ENCODE measurements at regions not wholly inside any gene's neighbourhood (a gene's known extent, or its start where the extent isn't known, plus 50 kb on each side); places are given as distances from the start of the nearest gene placed in this dataset.

- DNase-seq, result no peak
Observed at GRCh38 chr18:78001811-78002210, 752.2 kb downstream of the GALR1 start.

DNA sequence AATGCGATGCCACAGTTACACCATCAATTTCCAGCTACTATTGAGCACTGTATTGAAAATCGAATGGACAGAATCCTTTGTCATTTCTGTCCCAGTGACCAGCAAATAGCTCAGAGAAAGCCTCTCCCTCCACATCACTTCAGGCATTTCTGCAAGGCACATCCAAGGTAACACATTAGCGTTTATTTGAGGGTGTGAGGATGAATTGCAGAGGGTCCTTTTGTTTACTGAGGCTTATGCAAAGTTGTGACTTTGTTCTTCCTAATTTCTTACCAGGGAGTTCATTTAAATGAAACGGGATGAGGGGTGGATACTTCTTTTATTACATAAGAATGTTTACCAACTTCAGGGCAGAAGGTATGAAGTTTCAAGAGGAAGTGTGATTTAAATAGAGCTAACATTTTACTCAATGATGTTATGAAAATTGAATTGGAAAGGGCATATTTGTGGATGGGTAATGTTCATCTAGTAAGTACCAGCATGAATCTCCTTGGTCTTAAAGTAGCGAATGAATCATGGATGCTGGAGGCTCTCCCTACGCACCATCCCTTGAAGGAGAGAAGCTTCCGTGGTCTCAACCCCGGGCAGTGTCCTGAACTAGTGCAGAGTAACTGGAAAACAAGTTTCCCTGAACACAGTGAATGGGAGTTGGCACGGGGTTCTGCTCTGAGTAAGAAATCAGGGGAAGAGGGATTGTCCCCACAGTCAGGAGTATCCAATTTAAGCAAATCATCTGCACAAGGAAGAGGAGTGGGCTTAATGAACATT, 756.5 kb downstream of the GALR1 start:
- DNase-seq, result no peak

GRCh38 chr18:78006774-78007260, 757.2 kb downstream of the GALR1 start:
- no peak for DNase-seq

DNA sequence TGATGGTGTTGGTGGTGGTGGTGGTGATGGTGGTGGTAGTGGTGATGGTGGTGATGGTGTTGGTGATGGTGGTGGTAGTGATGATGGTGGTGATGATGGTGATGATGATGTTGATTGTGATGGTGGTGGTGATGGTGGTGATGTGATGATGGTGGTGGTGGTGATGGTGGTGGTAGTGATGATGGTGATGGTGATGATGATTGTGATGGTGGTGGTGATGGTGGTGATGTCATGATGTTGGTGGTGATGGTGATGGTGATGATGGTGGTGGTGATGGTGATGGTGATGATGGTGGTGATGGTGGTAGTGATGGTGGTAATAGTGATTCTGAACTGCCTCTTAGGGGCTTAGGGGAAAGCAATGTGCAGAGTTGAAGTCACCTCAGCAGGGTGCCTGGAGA, 760.7 kb downstream of the GALR1 start:
- DNase-seq, result no peak

DNA sequence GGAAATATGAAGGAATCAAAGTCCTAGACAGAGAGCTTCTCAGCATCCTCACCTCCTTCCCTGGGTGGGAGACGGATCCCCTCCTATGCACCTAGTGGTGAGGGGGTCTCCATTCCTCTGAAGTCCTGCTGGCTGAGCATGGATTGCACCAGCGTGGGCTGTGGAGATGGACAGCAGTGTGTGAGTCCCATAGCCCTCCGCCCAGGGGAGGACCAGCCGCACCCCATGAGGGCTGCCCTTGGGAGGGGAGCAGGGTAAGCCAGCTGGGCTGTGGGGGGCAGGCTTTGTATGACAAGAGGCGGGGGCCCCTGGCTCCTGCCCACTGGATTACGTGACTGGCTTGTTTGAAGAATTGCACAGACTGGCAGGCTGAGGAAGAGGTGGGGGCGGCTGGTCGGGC, 768.2 kb downstream of the GALR1 start:
- no peak for DNase-seq

DNA sequence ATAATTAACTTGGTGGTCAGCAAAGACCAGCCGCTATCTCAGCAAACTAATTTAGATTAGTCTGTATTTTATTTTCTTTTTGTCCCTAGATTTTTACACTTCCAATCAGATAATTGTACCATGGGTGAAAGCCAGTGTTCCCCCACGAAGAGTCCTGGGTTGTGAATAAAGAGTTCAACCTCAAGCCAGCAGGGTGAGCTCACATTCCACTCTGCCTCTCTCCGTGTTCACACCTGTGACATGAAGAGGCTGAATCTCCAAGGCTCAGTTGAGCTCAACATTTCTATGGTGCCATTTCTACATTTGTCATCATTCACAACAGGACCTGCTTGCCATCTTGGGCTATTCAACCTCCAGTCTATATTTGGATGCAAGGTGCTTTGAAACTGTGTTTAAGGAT, 771.5 kb downstream of the GALR1 start:
- no peak for DNase-seq

- DNase-seq, result no peak
Observed at GRCh38 chr18:78031589-78031988, 781.9 kb downstream of the GALR1 start.

GRCh38 chr18:78031991-78032390, 782.3 kb downstream of the GALR1 start:
- no peak for DNase-seq

GRCh38 chr18:78032574-78032973, 782.9 kb downstream of the GALR1 start:
- no peak for DNase-seq

GRCh38 chr18:78034755-78035154, 785.1 kb downstream of the GALR1 start:
- DNase-seq, result no peak

DNA sequence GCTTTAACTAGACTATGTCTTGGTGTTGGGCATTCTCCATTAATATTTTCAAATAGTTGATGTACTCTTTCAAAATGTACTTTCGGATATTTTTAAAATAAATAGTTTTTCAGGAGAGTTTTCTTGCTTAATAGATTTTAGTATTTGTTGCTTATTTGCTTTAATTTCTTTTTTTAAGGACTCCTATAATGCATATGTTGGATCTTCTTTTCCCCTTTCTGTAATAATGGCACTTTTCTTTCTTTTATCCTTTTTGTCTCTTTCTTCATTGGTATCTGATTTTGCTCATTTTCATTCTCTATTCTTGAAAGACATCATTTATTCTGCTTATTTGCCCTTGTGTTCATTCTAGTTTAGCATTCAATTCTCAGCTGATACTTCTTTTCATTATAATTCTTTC, 791.6 kb downstream of the GALR1 start:
- no peak for DNase-seq

GRCh38 chr18:78046631-78047030, 797.0 kb downstream of the GALR1 start:
- DNase-seq, result no peak

GRCh38 chr18:78049281-78049680, 799.6 kb downstream of the GALR1 start:
- no peak for DNase-seq

DNA sequence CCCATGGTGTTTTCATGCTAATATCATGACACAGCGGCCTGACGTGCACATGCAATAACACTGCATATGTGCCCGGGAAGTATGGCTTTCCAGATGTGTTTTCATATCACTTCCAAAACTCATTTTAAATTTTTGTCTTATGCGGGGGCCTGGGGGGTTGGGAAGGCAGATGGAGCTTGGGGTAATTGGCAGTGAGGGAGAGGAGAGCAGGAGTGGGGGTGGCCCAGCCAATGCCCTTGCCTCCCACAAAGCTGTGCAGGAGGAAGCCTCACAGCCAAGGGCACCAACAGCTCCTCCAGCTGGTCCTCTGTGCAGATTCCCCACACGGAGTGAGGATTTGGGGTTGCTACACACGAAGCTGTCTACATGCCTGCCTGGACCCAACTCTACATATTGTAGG, 805.2 kb downstream of the GALR1 start:
- DNase-seq, result no peak

- no peak for DNase-seq
Observed at GRCh38 chr18:78056011-78056410, 806.4 kb downstream of the GALR1 start.

GRCh38 chr18:78069784-78070664, 820.4 kb downstream of the GALR1 start:
- DNase-seq, result peak; percentile 49

GRCh38 chr18:78071166-78071710, 821.6 kb downstream of the GALR1 start:
- no peak for DNase-seq

DNA sequence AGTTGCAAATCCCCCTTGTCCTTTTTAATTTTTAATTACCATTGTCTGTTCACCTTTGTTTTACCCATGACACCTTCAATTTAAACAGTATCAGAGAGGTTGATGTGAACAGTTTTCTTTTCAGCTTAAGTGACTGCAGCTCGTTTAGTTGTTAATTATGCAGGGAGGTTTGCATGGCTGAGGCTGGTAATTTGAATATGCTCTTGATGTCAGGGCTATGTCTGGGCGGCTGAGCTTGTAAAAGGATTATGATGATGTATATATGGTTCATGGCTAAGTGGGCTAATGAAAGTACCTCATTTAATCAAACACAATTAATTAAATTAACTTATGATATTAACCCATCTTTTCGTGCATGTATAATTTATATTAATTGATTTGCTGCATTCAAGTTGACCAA, 822.1 kb downstream of the GALR1 start:
- DNase-seq, result no peak

DNA sequence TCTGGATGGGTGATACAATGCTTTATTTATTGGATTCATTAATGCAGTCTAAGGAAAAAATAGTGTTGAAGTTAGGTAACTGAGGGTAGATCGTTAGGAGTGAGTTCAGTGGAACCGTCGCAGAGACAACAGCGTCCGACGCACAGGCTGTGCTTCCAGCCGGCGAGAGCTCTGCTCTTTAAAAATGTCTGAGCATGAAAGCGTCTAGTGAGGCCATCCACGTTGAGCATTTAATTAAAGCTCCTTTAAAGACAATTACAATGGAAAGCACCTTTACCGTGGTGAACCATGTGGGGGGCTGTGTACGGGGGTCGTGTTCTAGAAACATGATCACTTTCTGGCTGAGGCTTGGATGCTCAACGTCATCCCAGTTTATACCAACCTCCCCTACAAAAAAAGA, 822.7 kb downstream of the GALR1 start:
- DNase-seq, result no peak

GRCh38 chr18:78073275-78073674, 823.6 kb downstream of the GALR1 start:
- peak; percentile 1 for DNase-seq

GRCh38 chr18:78074400-78075020, 824.9 kb downstream of the GALR1 start:
- DNase-seq, result no peak

- DNase-seq, result peak; percentile 42
Observed at GRCh38 chr18:78080081-78080480, 830.4 kb downstream of the GALR1 start.

DNA sequence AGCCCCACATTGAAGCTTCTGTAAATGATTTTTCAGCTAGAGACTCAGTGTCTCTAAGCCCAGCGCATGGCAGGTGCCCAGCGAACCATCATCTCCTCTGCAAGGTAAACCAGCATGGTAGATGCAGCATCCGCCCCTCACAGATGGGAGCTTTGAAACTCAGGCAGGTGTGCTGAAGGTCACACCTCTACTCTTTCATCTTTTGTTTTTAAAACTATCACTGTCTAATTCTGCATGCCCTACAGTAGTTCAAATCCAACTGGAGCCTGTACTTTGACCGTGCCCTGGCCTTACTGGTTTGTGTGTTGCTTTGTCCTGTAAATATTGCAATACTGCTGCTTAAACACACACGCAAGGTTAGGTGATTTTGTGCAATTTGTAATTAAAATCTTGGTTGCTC, 831.1 kb downstream of the GALR1 start:
- DNase-seq, result peak; percentile 16

All from NCI-H2171 treated with DMSO at 0.1 percent for 48 hours (cell line).